Hepatic stellate cell (primary cell): ENCODE measurements at regions not wholly inside any gene's neighbourhood (a gene's known extent, or its start where the extent isn't known, plus 50 kb on each side); places are given as distances from the start of the nearest gene placed in this dataset.
"Not testable (repeated sequence)": the region's sequence is repeated elsewhere in the genome, so short reads cannot be mapped to it uniquely, and the experiment has no call there.

Experiments used
- DNase-seq: peaks from one replicate; pipeline ENCODE4 v3.0.0; 2011; ENCODE audit warnings: low spot score

- no peak for DNase-seq
These were observed 1002.3 kb upstream of the KCND2 start for GRCh38 chr7:119270644-119271043.

- no peak for DNase-seq
These were observed 1001.7 kb upstream of the KCND2 start for GRCh38 chr7:119271147-119271779.

- no peak for DNase-seq
These were observed 991.7 kb upstream of the KCND2 start for GRCh38 chr7:119281181-119281846.

GRCh38 chr7:119283353-119283752 is 989.6 kb upstream of the KCND2 start:
- no peak for DNase-seq

GRCh38 chr7:119288416-119288815 is 984.6 kb upstream of the KCND2 start:
- DNase-seq: no peak

- DNase-seq: not testable (repeated sequence)
These were observed 972.6 kb upstream of the KCND2 start for GRCh38 chr7:119300341-119300740.

GRCh38 chr7:119320316-119320715 is 952.7 kb upstream of the KCND2 start:
- DNase-seq: no peak

- no peak for DNase-seq
These were observed 943.3 kb upstream of the KCND2 start for GRCh38 chr7:119329715-119330114.

- no peak for DNase-seq
These were observed 937.6 kb upstream of the KCND2 start for GRCh38 chr7:119335405-119335804.

- no peak for DNase-seq
These were observed 931.2 kb upstream of the KCND2 start for GRCh38 chr7:119341822-119342221.

GRCh38 chr7:119343289-119343688 is 929.7 kb upstream of the KCND2 start:
- no peak for DNase-seq

- DNase-seq: no peak
These were observed 928.5 kb upstream of the KCND2 start for GRCh38 chr7:119344466-119344865.

- DNase-seq: no peak
These were observed 924.5 kb upstream of the KCND2 start for GRCh38 chr7:119348491-119348890.

GRCh38 chr7:119350334-119350733 is 922.6 kb upstream of the KCND2 start:
- DNase-seq: no peak

- DNase-seq: no peak
These were observed 921.7 kb upstream of the KCND2 start for GRCh38 chr7:119351320-119351719.

GRCh38 chr7:119374436-119374835 is 898.5 kb upstream of the KCND2 start:
- DNase-seq: no peak

GRCh38 chr7:119377861-119378260 is 895.1 kb upstream of the KCND2 start:
- no peak for DNase-seq

- no peak for DNase-seq
These were observed 890.2 kb upstream of the KCND2 start for GRCh38 chr7:119382726-119383125.

- DNase-seq: no peak
These were observed 878.0 kb upstream of the KCND2 start for GRCh38 chr7:119395024-119395423.

GRCh38 chr7:119397156-119397555 is 875.8 kb upstream of the KCND2 start:
- no peak for DNase-seq

- no peak for DNase-seq
These were observed 864.4 kb upstream of the KCND2 start for GRCh38 chr7:119408596-119408995.

GRCh38 chr7:119413314-119413805 is 859.6 kb upstream of the KCND2 start:
- no peak for DNase-seq

GRCh38 chr7:119415682-119416081 is 857.3 kb upstream of the KCND2 start:
- DNase-seq: no peak

GRCh38 chr7:119421657-119422056 is 851.3 kb upstream of the KCND2 start:
- DNase-seq: no peak
